Activated B cell treated with CpG ODN at 0.5 μM for 24 hours (primary cell): ENCODE measurements at regions not wholly inside any gene's neighbourhood (a gene's known extent, or its start where the extent isn't known, plus 50 kb on each side); places are given as distances from the start of the nearest gene placed in this dataset.

Experiments
- ATAC-seq: fragments of 200-7000 bp; cut with Tn5 transposase; one replicate; pipeline ENCODE4 v1.10.0; 2021; ENCODE audit warnings: low read depth, mild to moderate bottlenecking, moderate library complexity
- CTCF ChIA-PET: fragments of 350-600 bp; sonication (Branson Sonifier 250); formaldehyde crosslinking; loops from one replicate; lab custom pipeline; 2021; ENCODE audit warnings: antibody characterized with exemption; lab: Charles Lee
- POLR2A ChIA-PET: fragments of 350-600 bp; sonication (Branson Sonifier 250); formaldehyde crosslinking; loops from one replicate; lab custom pipeline; 2021; ENCODE audit warnings: antibody characterized with exemption; lab: Charles Lee
- DNase-seq: peaks from one replicate; pipeline ENCODE4 v3.0.0; 2022
- H3K27ac Mint-ChIP-seq: one replicate; pipeline ENCODE4 v1.8.0; 2020; ENCODE audit warnings: mixed read lengths
- H3K27me3 Mint-ChIP-seq: one replicate; pipeline ENCODE4 v1.8.0; 2021; ENCODE audit warnings: mixed read lengths
- H3K36me3 Mint-ChIP-seq: one replicate; pipeline ENCODE4 v1.8.0; 2021; ENCODE audit warnings: low read depth, mixed read lengths
- H3K4me1 Mint-ChIP-seq: one replicate; pipeline ENCODE4 v1.8.0; 2021; ENCODE audit warnings: mixed read lengths
- H3K4me3 Mint-ChIP-seq: one replicate; pipeline ENCODE4 v1.8.0; 2020; ENCODE audit warnings: mild to moderate bottlenecking, mixed read lengths
- H3K9me3 Mint-ChIP-seq: one replicate; pipeline ENCODE4 v1.8.0; 2020; ENCODE audit warnings: mixed read lengths
- CTCF ChIP-seq: fragments of 200-600 bp; IDR thresholded peaks from one replicate; pipeline ENCODE4 v1.8.0; 2022; ENCODE audit warnings: antibody characterized with exemption, mild to moderate bottlenecking
- intact Hi-C: fragments of 100-400 bp; cut with micrococcal nuclease; formaldehyde crosslinking; loops from one replicate; pipeline ENCODE4 v1.15.1; 2024

GRCh38 chr20:12022126-12022525 is 104.4 kb downstream of the BTBD3 start:
- Mint-ChIP-seq H3K4me3 (no peak overlapping the region), H3K27ac (no peak overlapping the region), H3K36me3 (no peaks in the 10 kb centered on the region), H3K27me3 (no peaks in the 10 kb centered on the region), H3K9me3 (peaks cover 4% of the 10 kb centered on the region), H3K4me1 (peaks cover 18% of the 10 kb centered on the region)
- intact Hi-C loops = no loop called here
- ChIA-PET POLR2A (no interaction called here), CTCF (interaction anchor here (1.2 kb wide), 1 partner anchor 10 kb away, joined by 3 read pairs; no protein-coding TSS in a partner anchor)
- no peak for TF ChIP-seq CTCF
- no peak for ATAC-seq
- no peak for DNase-seq

- H3K9me3 Mint-ChIP-seq = peaks cover 4% of the 10 kb centered on the region
- H3K4me1 Mint-ChIP-seq = peaks cover 18% of the 10 kb centered on the region
- H3K36me3 Mint-ChIP-seq = no peaks in the 10 kb centered on the region
- peak overlapping the region; percentile 3 for H3K27ac Mint-ChIP-seq
- ChIA-PET CTCF (no interaction called here), POLR2A (no interaction called here)
- DNase-seq = no peak
- intact Hi-C loops = no loop called here
- H3K27me3 Mint-ChIP-seq = no peaks in the 10 kb centered on the region
- peak; percentile 68 for ATAC-seq
- TF ChIP-seq CTCF = no peak
- H3K4me3 Mint-ChIP-seq = no peak overlapping the region
Observed at GRCh38 chr20:12023194-12023795, 105.6 kb downstream of the BTBD3 start.

- CTCF ChIA-PET = interaction anchor here (1.4 kb wide), 1 partner anchor 16 kb away, joined by 3 read pairs; no protein-coding TSS in a partner anchor
- DNase-seq = no peak
- H3K9me3 Mint-ChIP-seq = peaks cover 2% of the 10 kb centered on the region
- no peak overlapping the region for H3K27ac Mint-ChIP-seq
- ATAC-seq = no peak
- intact Hi-C loops = no loop called here
- no peaks in the 10 kb centered on the region for H3K27me3 Mint-ChIP-seq
- POLR2A ChIA-PET = no interaction called here
- no peak overlapping the region for H3K4me3 Mint-ChIP-seq
- TF ChIP-seq CTCF = no peak
- H3K4me1 Mint-ChIP-seq = peaks cover 2% of the 10 kb centered on the region
- no peaks in the 10 kb centered on the region for H3K36me3 Mint-ChIP-seq
Observed at GRCh38 chr20:12028771-12029170, 111.1 kb downstream of the BTBD3 start.

- intact Hi-C loops = no loop called here
- CTCF ChIA-PET = no interaction called here
- H3K27me3 Mint-ChIP-seq = no peaks in the 10 kb centered on the region
- H3K36me3 Mint-ChIP-seq = no peaks in the 10 kb centered on the region
- DNase-seq (no peak), ATAC-seq (no peak)
- H3K27ac Mint-ChIP-seq = no peak overlapping the region
- POLR2A ChIA-PET = no interaction called here
- H3K4me1 Mint-ChIP-seq = no peaks in the 10 kb centered on the region
- H3K9me3 Mint-ChIP-seq = peaks cover 2% of the 10 kb centered on the region
- TF ChIP-seq CTCF = no peak
- H3K4me3 Mint-ChIP-seq = no peak overlapping the region
Observed at GRCh38 chr20:12030470-12030869, 112.8 kb downstream of the BTBD3 start.

DNA sequence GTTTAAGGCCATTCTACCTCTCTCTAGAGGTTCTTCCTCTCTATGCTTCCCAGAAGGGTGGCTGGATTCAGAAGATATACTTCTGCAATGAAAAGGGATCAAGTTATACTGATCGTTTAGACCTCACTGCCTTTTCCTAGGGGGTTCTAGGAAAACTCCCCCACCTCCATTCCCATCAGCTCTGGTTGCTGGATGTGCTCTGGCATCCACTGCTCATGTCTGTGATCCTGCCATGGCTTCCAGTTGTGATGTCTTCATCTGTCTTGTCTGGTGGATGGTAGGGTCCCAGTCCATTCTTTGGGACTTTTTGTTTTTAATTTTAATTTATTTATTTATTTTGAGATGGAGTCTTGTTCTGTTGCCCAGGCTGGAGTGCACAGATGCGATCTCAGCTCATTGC is 118.4 kb downstream of the BTBD3 start:
- H3K4me1 Mint-ChIP-seq = peaks cover 8% of the 10 kb centered on the region

More for the DNA sequence above, 118.4 kb downstream of the BTBD3 start:
- ATAC-seq = no peak
- no peaks in the 10 kb centered on the region for H3K36me3 Mint-ChIP-seq
- no peaks in the 10 kb centered on the region for H3K27me3 Mint-ChIP-seq
- no peak for TF ChIP-seq CTCF
- H3K9me3 Mint-ChIP-seq = no peaks in the 10 kb centered on the region
- H3K27ac Mint-ChIP-seq = no peak overlapping the region
- CTCF ChIA-PET = interaction anchor here (1.2 kb wide), 1 partner anchor 24 kb away, joined by 4 read pairs; no protein-coding TSS in a partner anchor
- DNase-seq = no peak
- POLR2A ChIA-PET = no interaction called here
- intact Hi-C loops = no loop called here
- H3K4me3 Mint-ChIP-seq = no peak overlapping the region
